ENCODE measurements at regions not wholly inside any gene's neighbourhood (a gene's known extent, or its start where the extent isn't known, plus 50 kb on each side); places are given as distances from the start of the nearest gene placed in this dataset.

DNA sequence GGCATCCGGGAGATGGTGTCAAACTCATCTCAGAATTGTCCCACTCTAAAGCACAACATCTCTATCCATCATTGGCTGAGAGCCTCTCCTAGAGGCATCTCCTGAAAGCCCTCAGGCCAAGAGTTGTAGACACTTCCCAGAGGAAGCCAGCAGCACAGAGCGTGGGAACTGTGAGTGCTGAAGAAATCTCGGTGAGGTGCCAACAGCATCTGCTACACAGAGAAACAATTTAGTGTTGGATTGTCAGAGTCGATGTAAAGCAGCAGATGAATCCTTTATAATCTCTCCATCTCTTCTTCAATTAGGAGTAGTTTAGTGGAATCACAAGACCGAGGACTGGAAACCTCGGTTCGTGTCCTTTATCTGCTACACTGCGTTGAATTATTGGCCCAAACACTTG lies 172.2 kb downstream of the C7orf25 start:
- TF ChIP-seq, protein P1, sequence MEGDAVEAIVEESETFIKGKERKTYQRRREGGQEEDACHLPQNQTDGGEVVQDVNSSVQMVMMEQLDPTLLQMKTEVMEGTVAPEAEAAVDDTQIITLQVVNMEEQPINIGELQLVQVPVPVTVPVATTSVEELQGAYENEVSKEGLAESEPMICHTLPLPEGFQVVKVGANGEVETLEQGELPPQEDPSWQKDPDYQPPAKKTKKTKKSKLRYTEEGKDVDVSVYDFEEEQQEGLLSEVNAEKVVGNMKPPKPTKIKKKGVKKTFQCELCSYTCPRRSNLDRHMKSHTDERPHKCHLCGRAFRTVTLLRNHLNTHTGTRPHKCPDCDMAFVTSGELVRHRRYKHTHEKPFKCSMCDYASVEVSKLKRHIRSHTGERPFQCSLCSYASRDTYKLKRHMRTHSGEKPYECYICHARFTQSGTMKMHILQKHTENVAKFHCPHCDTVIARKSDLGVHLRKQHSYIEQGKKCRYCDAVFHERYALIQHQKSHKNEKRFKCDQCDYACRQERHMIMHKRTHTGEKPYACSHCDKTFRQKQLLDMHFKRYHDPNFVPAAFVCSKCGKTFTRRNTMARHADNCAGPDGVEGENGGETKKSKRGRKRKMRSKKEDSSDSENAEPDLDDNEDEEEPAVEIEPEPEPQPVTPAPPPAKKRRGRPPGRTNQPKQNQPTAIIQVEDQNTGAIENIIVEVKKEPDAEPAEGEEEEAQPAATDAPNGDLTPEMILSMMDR (IDR thresholded peaks at IDR 0.05): no peak
- TF ChIP-seq EP300 (IDR thresholded peaks at IDR 0.05; ENCODE audit: low read depth) (no peak), POLR2A (IDR thresholded peaks at IDR 0.05) (no peak)

All from transverse colon (tissue), 3 donors.